ENCODE measurements at regions not wholly inside any gene's neighbourhood (a gene's known extent, or its start where the extent isn't known, plus 50 kb on each side); places are given as distances from the start of the nearest gene placed in this dataset.

- DNase-seq (no peak), ATAC-seq (no peak)
- no peaks in the 10 kb centered on the region for H3K4me1 ChIP-seq
- no peaks in the 10 kb centered on the region for H3K36me3 ChIP-seq
- intact Hi-C loops (cut with DNase I; ENCODE audit: low total_unique reads) = no loop called here
- H3K9me3 ChIP-seq = no peaks in the 10 kb centered on the region
- in situ Hi-C loops (cut with MboI; ENCODE audit: low sequenced_read_pairs in 4 of 4) = no loop called here
- no peak overlapping the region for H3K4me3 ChIP-seq
- H3K27me3 ChIP-seq = no peaks in the 10 kb centered on the region
- no peak for TF ChIP-seq POLR2A (IDR thresholded peaks at IDR 0.05)
- no peak for TF ChIP-seq CTCF (IDR thresholded peaks at IDR 0.05 in 4 of 5, conservative IDR thresholded peaks at IDR 0.05 in 1 of 5)
- H3K27ac ChIP-seq = no peak overlapping the region
Measured at GRCh38 chr2:188118431-188118830, 173.2 kb upstream of the GULP1 start.

GRCh38 chr2:188119112-188119838, 172.4 kb upstream of the GULP1 start:
- Histone ChIP-seq H3K36me3 (no peaks in the 10 kb centered on the region), H3K4me3 (no peak overlapping the region), H3K9me3 (no peaks in the 10 kb centered on the region), H3K27ac (no peak overlapping the region), H3K4me1 (no peaks in the 10 kb centered on the region), H3K27me3 (no peaks in the 10 kb centered on the region)
- intact Hi-C loops (cut with DNase I; ENCODE audit: low total_unique reads) (no loop called here), in situ Hi-C loops (cut with MboI; ENCODE audit: low sequenced_read_pairs in 4 of 4) (no loop called here)
- TF ChIP-seq POLR2A (IDR thresholded peaks at IDR 0.05) (no peak), CTCF (IDR thresholded peaks at IDR 0.05 in 4 of 5, conservative IDR thresholded peaks at IDR 0.05 in 1 of 5) (no peak)
- DNase-seq (no peak), ATAC-seq (no peak)

DNA sequence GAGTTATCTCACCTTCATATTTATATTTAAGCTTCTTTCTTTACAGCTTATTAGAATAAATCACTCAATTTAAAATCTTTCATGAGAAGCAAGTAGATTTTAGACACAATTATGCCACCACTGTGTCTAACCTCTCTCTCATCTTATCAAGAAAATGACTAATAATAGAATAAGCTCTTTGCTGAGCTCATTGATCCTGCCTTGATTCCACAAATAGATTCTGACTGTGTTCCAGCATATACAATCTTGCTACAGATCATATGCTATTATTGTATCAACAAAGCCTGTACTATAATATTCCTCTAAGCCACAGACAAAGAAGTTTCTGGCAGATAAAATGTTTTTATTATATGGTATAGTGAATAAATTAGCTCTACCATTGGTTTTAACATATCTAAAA, 168.7 kb upstream of the GULP1 start:
- H3K9me3 ChIP-seq = no peaks in the 10 kb centered on the region
- TF ChIP-seq POLR2A (IDR thresholded peaks at IDR 0.05) = no peak
- no peak for TF ChIP-seq CTCF (IDR thresholded peaks at IDR 0.05 in 4 of 5, conservative IDR thresholded peaks at IDR 0.05 in 1 of 5)
- intact Hi-C loops (cut with DNase I; ENCODE audit: low total_unique reads) = no loop called here

GRCh38 chr2:188129677-188130076, 162.0 kb upstream of the GULP1 start:
- H3K9me3 ChIP-seq = no peaks in the 10 kb centered on the region
- intact Hi-C loops (cut with DNase I; ENCODE audit: low total_unique reads) = no loop called here
- no peak for DNase-seq
- H3K36me3 ChIP-seq = no peaks in the 10 kb centered on the region
- H3K27ac ChIP-seq = no peak overlapping the region
- in situ Hi-C loops (cut with MboI; ENCODE audit: low sequenced_read_pairs in 4 of 4) = no loop called here
- TF ChIP-seq POLR2A (IDR thresholded peaks at IDR 0.05) (no peak), CTCF (IDR thresholded peaks at IDR 0.05 in 4 of 5, conservative IDR thresholded peaks at IDR 0.05 in 1 of 5) (no peak)
- H3K27me3 ChIP-seq = no peaks in the 10 kb centered on the region
- ATAC-seq = no peak
- peaks cover 9 to 10% of the 10 kb centered on the region in 2 donors for H3K4me1 ChIP-seq
- no peak overlapping the region for H3K4me3 ChIP-seq

More for the DNA sequence above, 168.7 kb upstream of the GULP1 start:
- H3K27me3 ChIP-seq = no peaks in the 10 kb centered on the region
- no peak overlapping the region for H3K27ac ChIP-seq
- H3K4me3 ChIP-seq = no peak overlapping the region
- DNase-seq (no peak), ATAC-seq (no peak)
- in situ Hi-C loops (cut with MboI; ENCODE audit: low sequenced_read_pairs in 4 of 4) = no loop called here
- no peaks in the 10 kb centered on the region for H3K4me1 ChIP-seq
- no peaks in the 10 kb centered on the region for H3K36me3 ChIP-seq

DNA sequence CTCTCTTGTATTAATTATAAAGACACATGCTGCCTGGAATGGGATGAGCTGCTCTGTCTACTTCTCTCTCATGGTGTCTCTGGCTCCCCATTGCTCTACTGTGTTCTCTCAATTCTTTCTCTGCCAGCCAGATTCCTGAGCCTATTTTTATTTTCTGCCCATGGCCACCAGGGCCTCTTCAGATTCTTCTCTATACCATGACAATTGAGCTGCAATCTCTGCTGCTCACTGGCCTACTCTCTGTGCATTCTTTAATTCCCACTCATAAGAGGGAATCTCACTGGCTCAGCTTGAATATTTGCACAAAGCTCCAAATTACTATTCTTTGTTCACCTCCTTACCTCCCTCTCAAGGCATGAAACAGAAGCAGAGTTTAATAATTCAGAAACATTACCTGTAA, 161.4 kb upstream of the GULP1 start:
- H3K27ac ChIP-seq = no peak overlapping the region
- no peaks in the 10 kb centered on the region for H3K27me3 ChIP-seq
- no peaks in the 10 kb centered on the region for H3K9me3 ChIP-seq
- intact Hi-C loops (cut with DNase I; ENCODE audit: low total_unique reads) (no loop called here), in situ Hi-C loops (cut with MboI; ENCODE audit: low sequenced_read_pairs in 4 of 4) (no loop called here)
- ATAC-seq (no peak), DNase-seq (no peak)
- TF ChIP-seq CTCF (IDR thresholded peaks at IDR 0.05 in 4 of 5, conservative IDR thresholded peaks at IDR 0.05 in 1 of 5) (no peak), POLR2A (IDR thresholded peaks at IDR 0.05) (no peak)
- no peak overlapping the region for H3K4me3 ChIP-seq
- H3K4me1 ChIP-seq = peaks cover 9 to 10% of the 10 kb centered on the region in 2 donors
- H3K36me3 ChIP-seq = no peaks in the 10 kb centered on the region

Measured in gastrocnemius medialis (tissue), 4 donors.